GM19099 (cell line): ENCODE measurements at regions not wholly inside any gene's neighbourhood (a gene's known extent, or its start where the extent isn't known, plus 50 kb on each side); places are given as distances from the start of the nearest gene placed in this dataset.

Experiments
- POLR2A ChIP-seq: IDR thresholded peaks from 3 replicates; pipeline ENCODE4 v1.6.1; 2011; ENCODE audit warnings: low read depth; ENCODE audit not compliant: insufficient read length; ENCODE audit errors: extremely low read depth

- no peak for TF ChIP-seq POLR2A
Measured at GRCh38 chr15:39131609-39132008, 449.3 kb upstream of the THBS1 start.

- TF ChIP-seq POLR2A, result no peak
Measured at GRCh38 chr15:39132070-39132469, 448.8 kb upstream of the THBS1 start.

- TF ChIP-seq POLR2A, result no peak
Measured at GRCh38 chr15:39132954-39133600, 447.8 kb upstream of the THBS1 start.

- TF ChIP-seq POLR2A, result no peak
Measured at GRCh38 chr15:39134282-39134681, 446.6 kb upstream of the THBS1 start.

GRCh38 chr15:39135989-39136388, 444.9 kb upstream of the THBS1 start:
- TF ChIP-seq POLR2A, result no peak

- no peak for TF ChIP-seq POLR2A
Measured at GRCh38 chr15:39139431-39140059, 441.3 kb upstream of the THBS1 start.

- TF ChIP-seq POLR2A, result no peak
Measured at GRCh38 chr15:39140060-39140604, 440.7 kb upstream of the THBS1 start.

- TF ChIP-seq POLR2A, result no peak
Measured at GRCh38 chr15:39142500-39142899, 438.4 kb upstream of the THBS1 start.

GRCh38 chr15:39143479-39143878, 437.4 kb upstream of the THBS1 start:
- TF ChIP-seq POLR2A, result no peak

GRCh38 chr15:39144051-39144450, 436.8 kb upstream of the THBS1 start:
- no peak for TF ChIP-seq POLR2A

- no peak for TF ChIP-seq POLR2A
Measured at GRCh38 chr15:39144613-39145499, 436.0 kb upstream of the THBS1 start.

GRCh38 chr15:39145854-39146625, 434.8 kb upstream of the THBS1 start:
- no peak for TF ChIP-seq POLR2A

GRCh38 chr15:39149636-39150150, 431.2 kb upstream of the THBS1 start:
- no peak for TF ChIP-seq POLR2A

- no peak for TF ChIP-seq POLR2A
Measured at GRCh38 chr15:39151545-39151944, 429.3 kb upstream of the THBS1 start.
